Hepatocyte (in vitro differentiated cells): ENCODE measurements at regions not wholly inside any gene's neighbourhood (a gene's known extent, or its start where the extent isn't known, plus 50 kb on each side); places are given as distances from the start of the nearest gene placed in this dataset.

Experiments
- DNase-seq: peaks from one replicate; pipeline ENCODE4 v3.0.0-alpha.2; 2016; ENCODE audit warnings: low spot score
- H2AFZ ChIP-seq: fragments of 200-600 bp; sonication (generic); 2 replicates; pipeline ENCODE4 v1.6.0; 2016; ENCODE audit warnings: antibody characterized with exemption, mild to moderate bottlenecking
- H3K27ac ChIP-seq: fragments of 200-600 bp; sonication (generic); 2 replicates; pipeline ENCODE4 v1.5.1; 2016; ENCODE audit warnings: mild to moderate bottlenecking
- H3K27me3 ChIP-seq: fragments of 200-600 bp; sonication (generic); 2 replicates; pipeline ENCODE4 v1.6.1; 2016
- H3K36me3 ChIP-seq: fragments of 200-600 bp; sonication (generic); replicated peaks from 2 replicates; pipeline ENCODE4 v1.5.1; 2016; ENCODE audit warnings: low read depth; ENCODE audit not compliant: insufficient read depth
- H3K4me1 ChIP-seq: fragments of 200-600 bp; sonication (generic); 2 replicates; pipeline ENCODE4 v1.5.1; 2016; ENCODE audit warnings: mild to moderate bottlenecking, moderate library complexity; ENCODE audit not compliant: insufficient read depth
- H3K4me2 ChIP-seq: fragments of 200-600 bp; sonication (generic); 2 replicates; pipeline ENCODE4 v1.6.0; 2016
- H3K4me3 ChIP-seq: fragments of 200-600 bp; sonication (generic); 2 replicates; pipeline ENCODE4 v1.5.1; 2016; ENCODE audit warnings: mild to moderate bottlenecking
- H3K79me2 ChIP-seq: fragments of 200-600 bp; sonication (generic); 2 replicates; pipeline ENCODE4 v1.6.0; 2017; ENCODE audit warnings: mild to moderate bottlenecking
- H3K9me2 ChIP-seq: fragments of 200-600 bp; sonication (generic); replicated peaks from 2 replicates; pipeline ENCODE4 v1.6.0; 2017; ENCODE audit warnings: mild to moderate bottlenecking; ENCODE audit not compliant: insufficient read depth
- H3K9me3 ChIP-seq: fragments of 200-600 bp; sonication (generic); 2 replicates; pipeline ENCODE4 v1.5.1; 2016; ENCODE audit warnings: low read depth, mild to moderate bottlenecking
- H4K20me1 ChIP-seq: fragments of 200-600 bp; sonication (generic); 2 replicates; pipeline ENCODE4 v1.6.0; 2016; ENCODE audit warnings: mild to moderate bottlenecking; ENCODE audit not compliant: insufficient read depth, poor library complexity, severe bottlenecking
- CTCF ChIP-seq: fragments of 200-600 bp; sonication (generic); IDR thresholded peaks from 2 replicates; pipeline ENCODE4 v1.5.1; 2016; ENCODE audit warnings: antibody characterized with exemption, mild to moderate bottlenecking; ENCODE audit not compliant: poor library complexity
- EZH2 ChIP-seq: fragments of 200-600 bp; sonication (generic); IDR thresholded peaks from 2 replicates; pipeline ENCODE4 v1.6.1; 2016; ENCODE audit warnings: antibody characterized with exemption, mild to moderate bottlenecking, borderline replicate concordance
- EZH2phosphoT487 ChIP-seq: fragments of 200-600 bp; sonication (generic); IDR thresholded peaks from one replicate; pipeline ENCODE4 v1.6.1; 2018; ENCODE audit warnings: antibody characterized with exemption, mild to moderate bottlenecking, low read depth, moderate library complexity; ENCODE audit not compliant: unreplicated experiment, severe bottlenecking
- WGBS: methylation state at CpG from one replicate; pipeline ENCODE4 v1.1.6; 2016; ENCODE audit warnings: low lambda C conversion rate; ENCODE audit errors: missing lambda C conversion rate; 5-methylcytosine and 5-hydroxymethylcytosine counted together

GRCh38 chrX:125786316-125786715 is 379.8 kb downstream of the DCAF12L2 start:
- no peaks in the 10 kb centered on the region for H3K9me2 ChIP-seq
- no peaks in the 10 kb centered on the region for H3K27me3 ChIP-seq
- DNase-seq = no peak
- no peaks in the 10 kb centered on the region for H3K79me2 ChIP-seq
- WGBS = 16% methylated on average over 2 of the region's 2 CpGs
- TF ChIP-seq CTCF = no peak
- no peak for TF ChIP-seq EZH2
- no peak for TF ChIP-seq EZH2phosphoT487
- H3K36me3 ChIP-seq = no peaks in the 10 kb centered on the region
- H3K4me1 ChIP-seq = peaks cover 4% of the 10 kb centered on the region
- no peaks in the 10 kb centered on the region for H3K9me3 ChIP-seq
- H3K4me2 ChIP-seq = no peak overlapping the region
- H3K27ac ChIP-seq = no peak overlapping the region
- no peak overlapping the region for H3K4me3 ChIP-seq
- H4K20me1 ChIP-seq = no peaks in the 10 kb centered on the region
- no peak overlapping the region for H2AFZ ChIP-seq

GRCh38 chrX:125791787-125792186 is 374.3 kb downstream of the DCAF12L2 start:
- Histone ChIP-seq H2AFZ (no peak overlapping the region), H3K27me3 (no peaks in the 10 kb centered on the region), H3K36me3 (no peaks in the 10 kb centered on the region), H3K4me3 (no peak overlapping the region), H3K4me1 (no peaks in the 10 kb centered on the region), H3K79me2 (no peaks in the 10 kb centered on the region), H3K4me2 (no peak overlapping the region), H4K20me1 (no peaks in the 10 kb centered on the region), H3K27ac (no peak overlapping the region), H3K9me3 (no peaks in the 10 kb centered on the region), H3K9me2 (no peaks in the 10 kb centered on the region)
- 38% methylated on average over 4 of the region's 4 CpGs for WGBS
- no peak for DNase-seq
- TF ChIP-seq EZH2 (no peak), EZH2phosphoT487 (no peak), CTCF (no peak)

- Histone ChIP-seq H4K20me1 (no peaks in the 10 kb centered on the region), H3K4me3 (no peak overlapping the region), H3K27ac (no peak overlapping the region), H3K4me2 (no peak overlapping the region), H3K4me1 (no peaks in the 10 kb centered on the region), H3K79me2 (no peaks in the 10 kb centered on the region), H3K9me2 (no peaks in the 10 kb centered on the region), H3K9me3 (no peaks in the 10 kb centered on the region), H2AFZ (no peak overlapping the region), H3K36me3 (no peaks in the 10 kb centered on the region), H3K27me3 (no peaks in the 10 kb centered on the region)
- TF ChIP-seq EZH2phosphoT487 (no peak), CTCF (no peak), EZH2 (no peak)
- no peak for DNase-seq
- 77% methylated on average over 4 of the region's 4 CpGs for WGBS
Measured at GRCh38 chrX:125810856-125811255, 355.2 kb downstream of the DCAF12L2 start.

- no peak for DNase-seq
- Histone ChIP-seq H3K27ac (no peak overlapping the region), H3K9me2 (no peaks in the 10 kb centered on the region), H2AFZ (no peak overlapping the region), H3K27me3 (no peaks in the 10 kb centered on the region), H3K4me2 (no peak overlapping the region), H3K79me2 (no peaks in the 10 kb centered on the region), H4K20me1 (no peaks in the 10 kb centered on the region), H3K4me1 (no peaks in the 10 kb centered on the region), H3K4me3 (no peak overlapping the region), H3K9me3 (no peaks in the 10 kb centered on the region), H3K36me3 (no peaks in the 10 kb centered on the region)
- 88% methylated on average over 2 of the region's 2 CpGs for WGBS
- TF ChIP-seq EZH2 (no peak), CTCF (no peak), EZH2phosphoT487 (no peak)
Measured at GRCh38 chrX:125826080-125826479, 340.0 kb downstream of the DCAF12L2 start.
